GM13976 (cell line): ENCODE measurements at regions not wholly inside any gene's neighbourhood (a gene's known extent, or its start where the extent isn't known, plus 50 kb on each side); places are given as distances from the start of the nearest gene placed in this dataset.

ENCODE experiments used
- DNase-seq: peaks from one replicate; pipeline ENCODE4 v3.0.0; 2012; ENCODE audit warnings: low spot score
- in situ Hi-C: fragments of 300-500 bp; cut with MboI; formaldehyde crosslinking; loops from one replicate; pipeline ENCODE4 v1.12.0; 2022; ENCODE audit warnings: low sequenced_read_pairs, mixed read lengths, inconsistent platforms; ENCODE audit not compliant: unreplicated experiment
- TF ChIP-seq, protein P1 (sequence below): IDR thresholded peaks from 2 replicates; pipeline ENCODE4 v1.5.1; 2012; ENCODE audit warnings: borderline replicate concordance, mild to moderate bottlenecking; ENCODE audit not compliant: insufficient read depth; ENCODE audit errors: extremely low read depth, missing control alignments, control extremely low read depth

DNA sequence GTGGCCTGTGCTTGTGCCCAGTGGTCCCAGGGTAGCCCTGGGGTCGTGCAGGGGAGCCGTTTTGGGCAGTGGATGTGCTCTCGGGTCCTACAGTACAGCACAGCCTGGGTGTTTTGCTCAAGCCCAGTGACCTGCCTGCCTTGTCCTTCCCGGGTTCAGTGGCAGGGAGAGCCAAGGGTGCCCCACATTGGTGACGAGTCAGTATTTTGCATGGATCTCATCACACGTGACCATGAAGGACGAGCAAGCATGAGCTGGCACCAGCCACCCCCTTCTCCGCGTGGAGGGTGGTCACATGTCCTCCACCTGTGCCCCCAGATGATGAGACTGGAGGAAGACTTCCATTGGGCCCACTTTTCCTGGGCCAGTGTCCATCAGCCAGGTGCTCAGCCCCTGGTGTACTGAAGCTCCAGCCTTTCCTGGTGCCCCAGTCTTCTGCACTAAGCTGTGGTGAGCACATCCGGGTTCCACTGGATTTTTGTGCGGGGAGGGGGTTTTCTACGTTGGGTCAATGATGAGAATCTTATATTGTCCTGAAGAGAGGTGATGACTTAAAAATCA lies 197.5 kb downstream of the UBE3A start:
- in situ Hi-C loops: no loop called here
- TF ChIP-seq, protein P1, sequence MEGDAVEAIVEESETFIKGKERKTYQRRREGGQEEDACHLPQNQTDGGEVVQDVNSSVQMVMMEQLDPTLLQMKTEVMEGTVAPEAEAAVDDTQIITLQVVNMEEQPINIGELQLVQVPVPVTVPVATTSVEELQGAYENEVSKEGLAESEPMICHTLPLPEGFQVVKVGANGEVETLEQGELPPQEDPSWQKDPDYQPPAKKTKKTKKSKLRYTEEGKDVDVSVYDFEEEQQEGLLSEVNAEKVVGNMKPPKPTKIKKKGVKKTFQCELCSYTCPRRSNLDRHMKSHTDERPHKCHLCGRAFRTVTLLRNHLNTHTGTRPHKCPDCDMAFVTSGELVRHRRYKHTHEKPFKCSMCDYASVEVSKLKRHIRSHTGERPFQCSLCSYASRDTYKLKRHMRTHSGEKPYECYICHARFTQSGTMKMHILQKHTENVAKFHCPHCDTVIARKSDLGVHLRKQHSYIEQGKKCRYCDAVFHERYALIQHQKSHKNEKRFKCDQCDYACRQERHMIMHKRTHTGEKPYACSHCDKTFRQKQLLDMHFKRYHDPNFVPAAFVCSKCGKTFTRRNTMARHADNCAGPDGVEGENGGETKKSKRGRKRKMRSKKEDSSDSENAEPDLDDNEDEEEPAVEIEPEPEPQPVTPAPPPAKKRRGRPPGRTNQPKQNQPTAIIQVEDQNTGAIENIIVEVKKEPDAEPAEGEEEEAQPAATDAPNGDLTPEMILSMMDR: no peak
- no peak for DNase-seq

DNA sequence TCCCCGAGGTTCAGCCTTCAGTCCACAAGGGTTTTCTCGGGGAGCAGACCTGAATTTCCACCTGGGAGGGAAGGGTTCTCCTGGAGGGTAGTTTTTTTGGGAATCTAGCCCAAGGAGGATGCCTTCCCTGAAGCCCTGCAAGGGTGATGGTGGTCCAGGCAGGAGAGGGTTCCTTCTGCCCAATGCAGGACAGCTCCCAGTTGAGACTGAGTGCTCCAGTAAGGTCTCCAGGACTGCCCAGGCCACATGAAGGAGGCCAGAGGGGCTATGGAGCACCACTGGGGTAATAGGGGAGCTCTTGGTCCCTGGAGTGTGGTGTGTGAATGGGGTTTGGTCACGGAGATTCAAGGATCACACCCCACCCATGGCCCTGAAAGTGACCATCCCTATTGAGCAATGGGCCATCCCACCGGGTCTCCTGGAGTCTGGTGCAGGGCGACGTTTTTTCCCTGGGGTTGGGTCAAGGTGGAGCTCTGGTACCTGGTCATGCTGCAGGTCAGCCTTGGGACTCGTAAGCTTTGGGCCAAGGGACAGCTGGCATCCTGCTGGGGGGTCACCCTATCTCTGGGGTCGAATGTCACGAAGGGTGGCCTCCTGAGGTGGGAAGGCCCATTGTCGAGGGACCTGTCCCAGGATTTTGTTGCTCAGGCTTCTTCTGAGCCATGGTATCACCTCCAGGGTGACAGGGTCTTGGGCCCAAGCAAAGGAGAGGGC lies 196.5 kb downstream of the UBE3A start:
- no peak for DNase-seq
- in situ Hi-C loops: no loop called here
- TF ChIP-seq, protein P1: no peak

DNA sequence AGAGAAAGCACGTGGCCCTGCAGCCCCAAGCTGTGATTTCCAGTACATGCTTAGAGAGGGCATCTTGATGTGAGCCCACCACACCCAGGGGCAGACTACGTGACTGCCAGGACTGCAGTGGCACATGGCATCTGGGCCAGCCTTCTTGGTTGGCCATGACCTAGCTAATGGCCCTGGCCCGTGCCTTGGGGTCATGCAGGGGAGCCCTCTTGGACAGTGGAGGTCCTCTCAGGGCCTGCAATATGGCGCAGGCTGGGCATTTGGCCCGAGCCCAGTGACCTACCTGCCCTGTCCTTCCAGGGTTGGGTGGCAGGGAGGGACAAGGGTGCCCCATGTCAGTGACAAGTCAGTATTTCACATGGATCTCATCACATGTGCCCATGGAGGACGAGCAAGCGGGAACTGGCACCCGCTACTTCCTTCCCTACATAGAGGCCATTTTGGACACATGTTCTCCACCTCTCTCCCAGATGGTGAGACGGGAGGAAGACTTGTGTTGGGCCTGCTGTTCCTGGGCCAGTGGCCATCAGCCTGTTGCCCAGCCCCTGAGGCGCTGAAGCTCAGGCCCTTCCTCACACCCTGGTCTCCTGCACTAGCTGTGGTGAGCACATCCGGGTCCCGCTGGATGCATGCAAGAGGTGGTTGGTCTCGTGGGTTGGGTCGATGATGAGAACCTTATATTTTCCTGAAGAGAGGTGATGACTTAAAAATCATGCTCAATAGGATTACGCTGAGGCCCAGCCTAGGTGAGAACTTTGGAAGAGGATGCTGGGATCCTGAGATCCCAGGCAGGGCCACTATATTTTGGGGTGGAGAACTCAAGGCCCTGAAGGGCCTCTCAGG lies 195.6 kb downstream of the UBE3A start:
- in situ Hi-C loops: no loop called here
- TF ChIP-seq, protein P1: no peak
- no peak for DNase-seq

DNA sequence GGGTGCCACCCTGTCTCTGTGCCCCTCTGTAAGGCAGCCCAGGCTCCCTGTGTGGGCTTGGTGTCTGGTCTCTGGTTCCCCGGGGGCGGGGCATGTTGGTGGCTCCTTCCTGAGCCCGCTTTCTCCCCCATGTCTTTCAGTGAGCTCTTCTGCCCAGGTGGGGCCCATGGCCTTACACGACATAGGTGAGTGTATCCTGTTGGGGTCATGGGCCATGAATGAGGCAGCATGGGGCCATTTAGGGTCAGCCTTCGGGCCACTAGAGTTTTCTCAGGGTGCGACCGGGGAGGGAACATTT lies 195.1 kb downstream of the UBE3A start:
- DNase-seq: no peak
- TF ChIP-seq, protein P1: no peak
- in situ Hi-C loops: no loop called here

DNA sequence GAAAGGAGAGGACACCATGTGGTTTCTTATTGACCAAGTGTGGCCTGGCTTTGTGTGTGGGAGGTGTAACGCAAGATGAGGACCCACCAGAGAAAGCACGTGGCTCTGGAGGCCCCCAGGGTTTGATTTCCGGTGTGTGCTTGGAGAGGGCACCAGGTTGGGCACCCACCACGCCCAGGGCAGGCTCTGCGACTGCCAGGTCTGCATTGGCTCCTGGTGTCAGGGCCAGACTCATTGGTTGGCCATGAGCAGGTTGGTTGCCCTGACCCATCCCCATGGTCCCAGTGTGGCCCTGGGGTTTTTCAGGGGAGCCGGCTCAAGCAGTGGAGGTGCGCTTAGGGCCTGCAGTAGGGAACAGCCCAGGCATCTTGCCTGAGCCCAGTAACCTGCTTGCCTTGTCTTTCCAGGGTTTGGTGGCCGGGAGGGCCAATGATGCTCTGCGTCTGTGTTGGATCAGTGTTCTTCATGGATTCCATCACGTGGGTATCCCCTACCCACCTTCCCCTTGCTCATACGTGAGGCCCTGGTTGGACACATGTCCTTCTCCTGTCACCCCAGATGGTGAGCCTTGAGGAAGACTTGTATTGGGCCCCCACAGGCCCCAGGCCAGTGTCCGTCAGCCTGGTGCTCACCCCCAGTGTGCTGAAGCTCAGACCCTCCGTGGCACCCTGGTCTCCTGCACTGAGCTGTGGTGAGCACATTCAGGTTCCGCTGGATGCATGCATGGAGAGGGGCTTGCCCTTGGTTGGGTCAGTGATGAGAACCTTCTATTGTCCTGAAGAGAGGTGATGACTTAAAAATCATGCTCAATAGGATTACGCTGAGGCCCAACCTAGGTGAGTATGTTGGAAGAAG lies 193.9 kb downstream of the UBE3A start:
- DNase-seq: no peak
- in situ Hi-C loops: no loop called here
- TF ChIP-seq, protein P1: no peak

DNA sequence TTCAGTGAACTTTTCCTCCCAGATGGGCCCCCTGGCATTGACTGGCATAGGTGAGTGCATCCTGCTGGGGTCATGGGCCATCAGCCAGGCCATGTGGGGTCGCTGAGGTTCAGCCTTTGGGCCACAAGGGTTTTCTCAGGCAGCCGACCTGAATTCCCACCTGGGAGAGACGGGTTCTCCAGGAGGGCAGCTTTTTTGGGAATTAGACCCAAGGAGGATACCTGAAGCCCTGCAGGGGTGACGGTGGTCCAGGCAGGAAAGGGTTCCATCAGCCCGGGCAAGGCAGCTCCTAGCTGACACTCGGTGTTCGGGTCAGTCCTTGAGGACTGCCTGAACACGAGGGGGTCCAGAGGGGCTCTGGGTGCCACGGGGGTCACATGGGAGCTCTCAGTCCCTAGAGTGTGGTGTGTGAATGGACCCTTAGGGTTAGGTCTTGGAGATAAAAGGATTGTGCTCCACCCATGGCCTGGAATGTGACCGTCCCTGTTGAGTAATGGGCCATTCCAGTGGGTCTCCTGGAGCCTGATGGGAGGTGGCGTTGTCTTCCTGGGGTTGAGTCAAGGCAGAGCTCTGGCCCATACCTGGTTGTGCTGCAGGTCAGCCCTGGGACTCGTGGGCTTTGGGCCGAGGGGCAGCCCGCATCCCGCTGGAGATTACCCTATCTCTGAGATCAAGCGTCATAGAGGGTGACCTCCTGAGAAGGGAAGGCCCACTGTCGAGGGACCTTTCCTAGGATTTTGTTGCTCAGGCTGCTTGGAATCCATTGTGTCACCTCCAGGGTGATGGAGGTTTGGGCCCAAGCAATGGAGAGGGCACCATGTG lies 192.8 kb downstream of the UBE3A start:
- DNase-seq: no peak
- in situ Hi-C loops: no loop called here
- TF ChIP-seq, protein P1: no peak
